Caco-2 (cell line): ENCODE measurements at regions not wholly inside any gene's neighbourhood (a gene's known extent, or its start where the extent isn't known, plus 50 kb on each side); places are given as distances from the start of the nearest gene placed in this dataset.

ENCODE experiments used
- BruUV-seq: library from RNA; stranded (reverse); fragments of 400-500 nt; replicated peaks from 2 replicates; lab custom pipeline; 2021; lab: Mats Ljungman, UMichigan
- CTCF ChIA-PET: fragments of 300-600 bp; sonication (Branson Sonifier 250); formaldehyde crosslinking; loops from one replicate; lab custom pipeline; 2022; ENCODE audit warnings: antibody characterized with exemption; lab: Charles Lee
- POLR2A ChIA-PET: fragments of 300-600 bp; sonication (Branson Sonifier 250); formaldehyde crosslinking; loops from one replicate; lab custom pipeline; 2022; ENCODE audit warnings: antibody characterized with exemption; lab: Charles Lee
- DNase-seq, 2 experiments: peaks; one replicate each; pipeline versions ENCODE4 v3.0.0 to v3.0.0-alpha.2; 2020 to 2022
- H3K27me3 ChIP-seq: replicated peaks from 2 replicates; pipeline ENCODE4 v1.6.0; 2011; ENCODE audit warnings: low read length; ENCODE audit not compliant: control insufficient read depth, insufficient read depth
- H3K36me3 ChIP-seq: 2 replicates; pipeline ENCODE4 v1.5.1; 2011; ENCODE audit warnings: low read length; ENCODE audit not compliant: control insufficient read depth, insufficient read depth
- H3K4me1 ChIP-seq: fragments of 250-450 bp; sonication (Bioruptor Pico); 2 replicates; pipeline ENCODE4 v1.5.1; 2020; ENCODE audit warnings: mild to moderate bottlenecking
- H3K4me3 ChIP-seq: 2 replicates; pipeline ENCODE4 v1.5.1; 2011; ENCODE audit warnings: low read depth, mild to moderate bottlenecking, control low read depth, low read length
- H3K9me3 ChIP-seq: fragments of 250-450 bp; sonication (Bioruptor Pico); 2 replicates; pipeline ENCODE4 v1.5.1; 2020; ENCODE audit warnings: mild to moderate bottlenecking, moderate library complexity
- H3K27ac Mint-ChIP-seq: one replicate; pipeline ENCODE4 v1.8.0; 2022; ENCODE audit warnings: mixed read lengths; ENCODE audit not compliant: unreplicated experiment
- H3K27me3 Mint-ChIP-seq: one replicate; pipeline ENCODE4 v1.8.0; 2022; ENCODE audit warnings: mixed read lengths; ENCODE audit not compliant: insufficient read depth, unreplicated experiment
- H3K36me3 Mint-ChIP-seq: one replicate; pipeline ENCODE4 v1.8.0; 2022; ENCODE audit warnings: mild to moderate bottlenecking, mixed read lengths; ENCODE audit not compliant: insufficient read depth, unreplicated experiment
- H3K4me1 Mint-ChIP-seq: one replicate; pipeline ENCODE4 v1.8.0; 2022; ENCODE audit warnings: low read depth, mixed read lengths; ENCODE audit not compliant: unreplicated experiment
- H3K4me3 Mint-ChIP-seq: one replicate; pipeline ENCODE4 v1.8.0; 2022; ENCODE audit warnings: mild to moderate bottlenecking, moderate library complexity, mixed read lengths; ENCODE audit not compliant: unreplicated experiment
- H3K9me3 Mint-ChIP-seq: one replicate; pipeline ENCODE4 v1.8.0; 2022; ENCODE audit warnings: mixed read lengths; ENCODE audit not compliant: unreplicated experiment
- intact Hi-C: fragments of 100-400 bp; cut with micrococcal nuclease; formaldehyde crosslinking; loops from one replicate; pipeline ENCODE4 v1.10.0; 2022; ENCODE audit not compliant: unreplicated experiment
- TF ChIP-seq, protein P1 (sequence below), 2 experiments: fragments of 200-600 bp in 1 of 2; IDR thresholded peaks; 1 replicate in 1 of 2; 2 replicates in 1 of 2; pipeline versions ENCODE4 v1.5.1 to v1.8.0; 2011 to 2022; ENCODE audit warnings: antibody characterized with exemption in 1 of 2, control low read depth in 1 of 2, inconsistent platforms in 1 of 2, low read depth in 1 of 2, low read length in 1 of 2, mild to moderate bottlenecking in 1 of 2, moderate library complexity in 1 of 2; ENCODE audit not compliant: insufficient read depth in 1 of 2, severe bottlenecking in 1 of 2, unreplicated experiment in 1 of 2

- no peaks in the 10 kb centered on the region for H3K9me3 ChIP-seq
- Mint-ChIP-seq H3K4me3 (no peak overlapping the region), H3K27me3 (no peaks in the 10 kb centered on the region), H3K4me1 (no peaks in the 10 kb centered on the region), H3K27ac (no peak overlapping the region), H3K9me3 (no peaks in the 10 kb centered on the region), H3K36me3 (no peaks in the 10 kb centered on the region)
- no peak overlapping the region for H3K4me3 ChIP-seq
- no TSS peak for BruUV-seq
- peak; percentile 42 to 52 for DNase-seq
- intact Hi-C loops: no loop called here
- peaks cover 9% of the 10 kb centered on the region; the same call in 1 of the 2 replicates for H3K4me1 ChIP-seq
- TF ChIP-seq, protein P1, sequence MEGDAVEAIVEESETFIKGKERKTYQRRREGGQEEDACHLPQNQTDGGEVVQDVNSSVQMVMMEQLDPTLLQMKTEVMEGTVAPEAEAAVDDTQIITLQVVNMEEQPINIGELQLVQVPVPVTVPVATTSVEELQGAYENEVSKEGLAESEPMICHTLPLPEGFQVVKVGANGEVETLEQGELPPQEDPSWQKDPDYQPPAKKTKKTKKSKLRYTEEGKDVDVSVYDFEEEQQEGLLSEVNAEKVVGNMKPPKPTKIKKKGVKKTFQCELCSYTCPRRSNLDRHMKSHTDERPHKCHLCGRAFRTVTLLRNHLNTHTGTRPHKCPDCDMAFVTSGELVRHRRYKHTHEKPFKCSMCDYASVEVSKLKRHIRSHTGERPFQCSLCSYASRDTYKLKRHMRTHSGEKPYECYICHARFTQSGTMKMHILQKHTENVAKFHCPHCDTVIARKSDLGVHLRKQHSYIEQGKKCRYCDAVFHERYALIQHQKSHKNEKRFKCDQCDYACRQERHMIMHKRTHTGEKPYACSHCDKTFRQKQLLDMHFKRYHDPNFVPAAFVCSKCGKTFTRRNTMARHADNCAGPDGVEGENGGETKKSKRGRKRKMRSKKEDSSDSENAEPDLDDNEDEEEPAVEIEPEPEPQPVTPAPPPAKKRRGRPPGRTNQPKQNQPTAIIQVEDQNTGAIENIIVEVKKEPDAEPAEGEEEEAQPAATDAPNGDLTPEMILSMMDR (IDR thresholded peaks at IDR 0.05; ENCODE audit: insufficient read depth in 1 of 2, low read depth in 1 of 2, low read length in 1 of 2, severe bottlenecking in 1 of 2, unreplicated experiment in 1 of 2): no peak
- ChIA-PET POLR2A (no interaction called here), CTCF (no interaction called here)
- no peaks in the 10 kb centered on the region for H3K27me3 ChIP-seq
- no peaks in the 10 kb centered on the region for H3K36me3 ChIP-seq
These were observed 124.0 kb downstream of the DYRK2 start for GRCh38 chr12:67772267-67773169.

GRCh38 chr12:67773896-67774295, 125.4 kb downstream of the DYRK2 start:
- intact Hi-C loops: no loop called here
- no peak for DNase-seq
- TF ChIP-seq, protein P1 (IDR thresholded peaks at IDR 0.05; ENCODE audit: insufficient read depth in 1 of 2, low read depth in 1 of 2, low read length in 1 of 2, severe bottlenecking in 1 of 2, unreplicated experiment in 1 of 2): no peak
- Histone ChIP-seq H3K36me3 (no peaks in the 10 kb centered on the region), H3K4me3 (no peak overlapping the region), H3K9me3 (no peaks in the 10 kb centered on the region; the same call in 1 of the 2 replicates), H3K27me3 (no peaks in the 10 kb centered on the region), H3K4me1 (peaks cover 9% of the 10 kb centered on the region; the same call in 1 of the 2 replicates)
- POLR2A ChIA-PET: no interaction called here
- no peaks in the 10 kb centered on the region for H3K9me3 Mint-ChIP-seq
- no TSS peak for BruUV-seq
- CTCF ChIA-PET: no interaction called here
- no peaks in the 10 kb centered on the region for H3K36me3 Mint-ChIP-seq
- H3K27ac Mint-ChIP-seq: no peak overlapping the region
- no peak overlapping the region for H3K4me3 Mint-ChIP-seq
- H3K4me1 Mint-ChIP-seq: no peaks in the 10 kb centered on the region
- H3K27me3 Mint-ChIP-seq: no peaks in the 10 kb centered on the region

DNA sequence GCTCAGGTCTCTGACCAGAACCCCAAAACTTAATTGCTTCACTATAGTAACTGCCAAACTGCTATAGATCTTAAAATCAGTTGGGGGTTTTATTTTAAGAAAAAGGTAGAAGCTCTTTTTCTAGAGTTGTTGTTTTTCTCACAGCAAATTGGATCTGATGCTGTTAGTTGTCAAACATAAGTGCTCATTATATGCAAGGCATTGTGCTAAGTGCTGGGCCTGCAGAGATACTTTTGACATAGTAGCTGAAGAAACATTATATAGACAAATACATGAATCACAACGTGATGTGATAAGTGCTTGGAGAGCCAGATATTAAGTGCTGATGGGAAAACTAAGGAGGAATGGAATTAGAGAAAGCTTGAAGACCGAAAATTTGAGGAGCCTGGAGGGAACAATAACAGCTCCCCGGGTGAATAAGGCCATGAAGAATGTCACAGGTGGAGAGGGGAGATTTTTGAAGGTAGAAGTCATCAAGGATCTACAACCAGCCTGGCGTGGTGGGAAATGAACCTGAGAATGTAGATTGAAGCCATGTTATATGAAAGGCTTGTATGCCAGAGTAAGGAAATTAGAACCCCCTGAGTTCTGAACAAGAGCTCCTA, 126.5 kb downstream of the DYRK2 start:
- H3K27me3 ChIP-seq: no peaks in the 10 kb centered on the region
- intact Hi-C loops: no loop called here
- Mint-ChIP-seq H3K27me3 (no peaks in the 10 kb centered on the region), H3K4me3 (no peak overlapping the region), H3K36me3 (no peaks in the 10 kb centered on the region), H3K4me1 (no peaks in the 10 kb centered on the region), H3K9me3 (no peaks in the 10 kb centered on the region), H3K27ac (no peak overlapping the region)
- no peak for DNase-seq
- CTCF ChIA-PET: no interaction called here
- no peaks in the 10 kb centered on the region; the same call in 1 of the 2 replicates for H3K9me3 ChIP-seq
- TF ChIP-seq, protein P1 (IDR thresholded peaks at IDR 0.05; ENCODE audit: insufficient read depth in 1 of 2, low read depth in 1 of 2, low read length in 1 of 2, severe bottlenecking in 1 of 2, unreplicated experiment in 1 of 2): no peak
- POLR2A ChIA-PET: no interaction called here
- BruUV-seq: no TSS peak
- no peak overlapping the region for H3K4me3 ChIP-seq
- peaks cover 9% of the 10 kb centered on the region; the same call in 1 of the 2 replicates for H3K4me1 ChIP-seq
- no peaks in the 10 kb centered on the region for H3K36me3 ChIP-seq
